RPMI8226 (cell line): ENCODE measurements at regions not wholly inside any gene's neighbourhood (a gene's known extent, or its start where the extent isn't known, plus 50 kb on each side); places are given as distances from the start of the nearest gene placed in this dataset.

Source experiments
- DNase-seq: peaks from one replicate; pipeline ENCODE4 v3.0.0-alpha.2; 2015

- no peak for DNase-seq
Observed at GRCh38 chr4:1540601-1541375, 134.5 kb upstream of the NKX1-1 start.

- no peak for DNase-seq
Observed at GRCh38 chr4:1539859-1540600, 133.8 kb upstream of the NKX1-1 start.

DNA sequence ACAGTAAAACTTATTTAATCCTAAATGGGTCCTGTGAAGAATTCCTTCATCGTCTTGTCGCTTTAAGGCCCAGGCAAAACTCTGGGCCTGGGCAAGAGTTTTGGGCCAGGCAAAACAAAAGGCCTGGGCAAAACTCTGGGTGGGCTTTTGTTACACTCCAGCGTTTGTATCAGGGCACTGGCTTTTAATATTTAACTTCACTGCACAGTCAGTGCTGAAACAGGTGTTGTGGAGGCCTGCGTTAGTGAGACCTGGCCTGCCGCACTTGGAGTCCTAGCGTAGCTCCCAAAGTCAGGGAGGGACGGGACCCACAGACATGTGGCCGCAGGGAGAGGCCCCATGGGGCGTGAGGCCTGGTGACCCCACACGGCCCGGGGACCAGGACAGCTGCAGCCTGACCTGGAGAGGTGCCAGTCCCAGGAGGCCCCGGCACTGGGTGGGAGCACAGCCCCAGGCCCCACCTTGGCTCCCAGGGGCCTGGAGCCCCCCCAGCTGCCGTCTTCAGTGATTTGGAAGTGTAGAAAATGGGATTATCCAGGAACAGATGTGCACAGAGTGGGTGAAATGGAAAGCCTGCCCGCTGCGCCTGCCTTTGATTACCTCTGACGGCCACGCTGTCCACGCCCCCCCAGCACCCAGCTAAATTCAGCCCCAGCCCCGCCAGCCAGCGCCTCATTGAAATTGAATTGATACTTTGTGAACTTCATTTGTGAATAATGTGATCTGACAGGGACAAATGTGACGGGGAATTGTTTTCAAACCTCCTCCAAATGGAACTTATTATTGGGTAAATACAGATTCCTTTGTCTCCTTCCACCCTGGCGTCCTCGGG lies 132.9 kb upstream of the NKX1-1 start:
- no peak for DNase-seq

GRCh38 chr4:1538096-1538410 lies 131.8 kb upstream of the NKX1-1 start:
- DNase-seq: no peak

DNA sequence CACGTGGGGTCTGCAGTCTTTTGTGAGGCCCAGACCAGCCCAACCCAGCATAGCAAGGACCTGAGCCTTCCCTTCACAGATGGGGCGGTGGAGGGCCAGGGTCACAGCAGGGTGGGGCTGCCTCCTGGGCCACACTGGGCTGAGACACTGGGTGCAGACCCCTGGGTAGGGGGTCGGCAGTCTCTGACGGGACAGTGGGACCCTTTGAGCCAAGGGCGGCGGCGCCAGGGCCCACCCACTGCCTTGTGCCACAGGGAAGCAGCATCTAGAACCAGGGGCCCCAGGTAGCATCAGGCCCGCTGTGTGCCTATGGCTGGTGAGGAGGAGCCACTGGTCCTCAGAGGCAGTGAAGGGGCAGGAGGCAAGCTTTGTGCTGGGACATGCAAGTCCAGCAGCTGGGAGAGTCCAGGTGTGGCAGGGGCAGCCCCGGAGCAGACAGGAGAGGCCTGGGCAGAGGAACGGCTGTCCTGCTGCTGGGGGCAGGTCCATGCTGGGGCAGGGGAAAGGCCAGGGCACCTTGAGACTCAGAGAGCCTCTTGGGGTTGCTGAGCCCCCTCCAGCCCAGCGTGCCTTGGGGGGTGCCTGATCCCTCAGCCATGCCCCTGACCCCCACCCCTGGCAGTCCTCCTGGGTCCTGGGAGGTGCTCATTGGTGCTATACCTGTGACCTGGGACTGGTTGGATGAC lies 131.3 kb upstream of the NKX1-1 start:
- no peak for DNase-seq

- DNase-seq: no peak
Observed at GRCh38 chr4:1536579-1537409, 130.6 kb upstream of the NKX1-1 start.

GRCh38 chr4:1535926-1536578 lies 129.8 kb upstream of the NKX1-1 start:
- DNase-seq: no peak

GRCh38 chr4:1534876-1535526 lies 128.8 kb upstream of the NKX1-1 start:
- no peak for DNase-seq

DNA sequence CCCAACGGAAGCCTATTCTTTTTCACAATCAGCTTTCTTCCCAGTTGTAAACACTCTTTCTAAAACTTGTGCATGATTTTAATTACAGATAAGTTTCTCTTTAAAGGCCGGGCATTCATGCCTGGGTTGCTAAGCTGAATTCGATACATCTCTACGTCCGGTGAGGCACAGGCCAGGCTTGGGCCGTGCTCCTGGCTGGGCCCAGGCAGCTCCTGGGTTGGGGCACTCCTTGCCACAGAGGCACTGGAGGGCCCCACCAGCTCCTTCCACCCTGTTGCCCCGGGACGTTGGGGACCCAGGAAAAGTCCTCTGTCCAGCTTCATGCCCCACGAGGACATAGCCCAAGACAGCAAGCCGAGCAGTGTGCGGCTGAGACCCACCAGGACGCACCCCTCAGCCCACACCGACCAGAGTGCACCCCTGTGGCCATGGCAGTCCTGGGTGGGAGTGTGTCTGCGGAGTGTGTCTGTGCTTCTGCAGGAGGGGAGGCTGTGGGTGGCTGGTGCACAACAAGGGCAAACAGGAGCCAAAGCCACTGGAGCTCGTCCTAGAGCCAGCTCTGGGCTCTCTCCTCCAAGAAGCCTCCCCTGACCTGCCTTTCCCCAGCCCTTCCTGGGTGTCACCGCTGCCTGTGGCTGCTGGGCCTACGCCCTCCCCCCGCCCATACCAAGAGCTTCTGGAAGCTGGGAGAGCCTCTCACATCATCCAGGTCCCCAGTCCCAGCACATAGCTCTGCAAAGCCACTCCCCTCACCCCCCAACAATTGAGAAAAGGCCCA lies 128.0 kb upstream of the NKX1-1 start:
- no peak for DNase-seq

DNA sequence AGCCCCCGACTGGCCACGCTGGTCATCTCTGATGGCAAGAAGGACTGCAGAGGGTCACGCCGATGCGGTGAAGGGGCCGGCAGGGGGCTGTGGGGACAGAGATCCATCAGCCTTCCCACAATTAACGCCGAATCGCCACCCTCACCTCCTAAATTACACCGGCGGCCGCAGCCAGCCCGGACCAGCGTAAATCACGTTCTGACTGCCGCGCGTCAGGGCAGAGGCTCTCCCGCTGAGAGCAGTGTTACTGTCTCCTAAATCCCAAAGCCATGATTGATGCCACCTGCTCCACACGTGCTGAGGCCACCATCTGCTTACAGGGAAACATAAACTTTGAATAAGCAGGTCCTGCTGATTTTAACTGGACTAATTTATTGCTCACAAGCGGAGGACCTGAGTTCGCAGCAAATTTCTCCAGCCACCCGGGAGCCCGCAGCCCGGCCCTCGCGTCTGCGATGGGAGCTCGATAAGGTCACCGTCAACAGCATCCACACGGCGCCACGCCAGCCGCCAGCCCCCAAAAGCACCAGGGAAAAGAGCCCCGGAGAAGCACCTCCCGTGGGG lies 127.3 kb upstream of the NKX1-1 start:
- DNase-seq: no peak

- DNase-seq: no peak
Observed at GRCh38 chr4:1532549-1533395, 126.5 kb upstream of the NKX1-1 start.

DNA sequence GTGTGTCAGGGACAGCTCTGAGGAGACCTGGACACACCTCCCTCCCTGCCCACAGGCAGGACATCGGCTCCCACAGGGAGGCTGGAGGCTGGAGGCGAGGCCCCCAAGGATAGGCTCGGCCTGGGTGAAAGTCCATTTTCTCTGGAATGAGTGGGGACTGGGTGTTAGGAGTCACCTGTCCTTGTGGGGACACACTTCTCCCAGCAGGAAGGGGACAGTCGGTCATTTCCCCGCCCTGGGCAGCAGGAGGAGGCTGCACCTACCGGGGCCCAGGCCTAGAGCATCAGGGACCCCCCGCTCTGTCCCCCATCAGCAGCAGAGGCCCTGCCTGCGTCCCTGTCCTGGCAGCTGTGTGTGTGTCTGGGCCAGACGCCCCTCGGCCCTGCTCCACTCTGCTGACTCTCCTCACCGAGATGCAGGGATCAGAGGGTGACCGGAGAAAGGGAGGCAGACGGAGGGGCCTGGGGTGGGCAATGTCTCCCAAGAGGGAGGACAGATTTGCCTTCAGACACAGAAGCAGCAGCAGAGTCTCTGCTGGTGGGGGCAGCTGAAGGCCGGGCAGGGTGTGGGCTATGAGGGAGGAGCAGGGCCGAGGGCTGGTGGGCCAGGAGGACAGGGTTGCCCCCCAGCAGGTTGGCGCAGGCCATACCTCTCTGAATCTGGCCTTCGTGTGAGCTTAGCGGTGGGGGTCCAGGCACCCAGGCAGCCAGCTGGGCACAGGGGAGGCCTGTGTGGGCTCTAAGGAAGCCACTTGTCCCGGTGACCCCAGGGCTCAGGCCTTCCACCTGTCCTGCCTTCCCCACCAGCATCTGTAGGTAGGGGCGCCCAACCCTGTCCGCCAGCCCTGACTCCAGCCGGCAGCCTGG lies 125.7 kb upstream of the NKX1-1 start:
- no peak for DNase-seq

DNA sequence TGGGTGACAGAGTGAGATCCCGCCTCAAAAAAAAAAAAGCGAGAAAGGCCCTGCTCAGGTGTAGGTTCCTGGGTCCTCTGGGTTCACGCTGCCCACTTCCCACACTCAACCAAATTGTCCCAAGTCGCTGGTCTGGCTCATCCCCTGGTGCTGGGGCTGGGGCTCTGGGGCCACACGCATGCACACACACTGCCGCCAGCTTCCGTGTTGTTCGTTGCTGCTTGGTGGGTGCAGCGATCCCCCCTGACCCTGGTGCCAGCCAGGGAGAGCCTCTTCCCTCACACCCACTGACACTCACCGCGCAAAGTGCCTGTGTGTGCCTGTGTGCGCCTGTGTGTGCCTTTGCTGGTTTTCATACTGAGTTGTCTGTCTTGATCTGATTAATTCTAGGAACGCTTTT lies 124.1 kb upstream of the NKX1-1 start:
- DNase-seq: no peak

DNA sequence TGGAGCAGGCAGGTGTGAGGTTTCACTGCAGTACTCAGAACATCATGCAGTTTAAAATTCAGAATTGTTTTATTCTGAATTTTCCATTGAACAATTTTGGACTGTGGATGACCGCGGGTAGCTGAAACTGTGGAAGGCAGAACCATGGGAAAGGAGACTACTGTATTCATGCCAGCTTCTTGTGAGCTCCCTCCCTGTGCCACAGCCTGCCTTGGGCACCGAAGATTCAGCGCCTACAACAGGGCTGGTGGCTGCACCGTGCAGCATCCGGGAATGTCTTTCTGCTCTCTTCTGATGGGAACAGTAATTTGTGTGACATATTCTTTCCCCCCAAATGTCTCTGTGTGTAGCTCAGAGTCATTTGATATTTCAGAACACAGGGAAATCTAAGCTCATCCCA lies 118.5 kb upstream of the NKX1-1 start:
- DNase-seq: no peak

GRCh38 chr4:1523907-1524636 lies 117.8 kb upstream of the NKX1-1 start:
- DNase-seq: no peak

- no peak for DNase-seq
Observed at GRCh38 chr4:1523506-1523905, 117.3 kb upstream of the NKX1-1 start.

GRCh38 chr4:1523033-1523432 lies 116.8 kb upstream of the NKX1-1 start:
- DNase-seq: no peak
